ENCODE measurements at regions not wholly inside any gene's neighbourhood (a gene's known extent, or its start where the extent isn't known, plus 50 kb on each side); places are given as distances from the start of the nearest gene placed in this dataset.
A peak's percentile ranks its signal among the peaks of the same experiment; 100 is the strongest.

DNA sequence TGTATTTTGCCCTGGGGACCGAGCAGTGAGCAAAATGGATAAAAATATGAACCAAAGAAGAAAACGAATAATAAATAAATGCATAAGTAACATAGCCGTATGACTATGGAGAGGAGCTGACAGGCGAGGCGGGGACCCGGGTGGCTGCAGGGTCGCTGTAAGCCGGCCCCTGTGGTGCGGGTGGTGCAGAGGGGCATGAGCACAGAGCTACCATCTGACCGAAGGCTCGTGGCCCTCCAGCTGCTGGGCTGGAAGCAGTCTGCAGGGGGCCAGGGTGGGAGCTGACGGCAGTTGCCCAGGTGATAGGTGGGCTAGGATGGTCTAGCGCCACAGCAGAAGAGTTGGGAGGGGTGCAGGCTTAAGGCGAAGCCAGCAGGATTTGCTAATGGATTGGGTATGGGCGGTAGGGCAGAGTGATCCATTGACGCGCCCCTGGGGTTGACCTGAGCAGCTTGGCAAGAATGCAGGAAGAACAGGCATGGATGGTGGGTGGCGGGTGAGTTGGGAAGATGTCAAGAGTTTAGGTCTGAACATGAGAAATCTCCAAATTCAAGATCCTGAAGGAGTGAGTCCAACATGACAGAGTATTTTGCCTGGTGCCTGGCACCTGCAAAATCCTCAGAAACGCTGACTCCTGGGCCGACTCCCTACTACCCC is 228.0 kb downstream of the FOXL1 start:
- DNase-seq (ENCODE audit: low spot score), result no peak

DNA sequence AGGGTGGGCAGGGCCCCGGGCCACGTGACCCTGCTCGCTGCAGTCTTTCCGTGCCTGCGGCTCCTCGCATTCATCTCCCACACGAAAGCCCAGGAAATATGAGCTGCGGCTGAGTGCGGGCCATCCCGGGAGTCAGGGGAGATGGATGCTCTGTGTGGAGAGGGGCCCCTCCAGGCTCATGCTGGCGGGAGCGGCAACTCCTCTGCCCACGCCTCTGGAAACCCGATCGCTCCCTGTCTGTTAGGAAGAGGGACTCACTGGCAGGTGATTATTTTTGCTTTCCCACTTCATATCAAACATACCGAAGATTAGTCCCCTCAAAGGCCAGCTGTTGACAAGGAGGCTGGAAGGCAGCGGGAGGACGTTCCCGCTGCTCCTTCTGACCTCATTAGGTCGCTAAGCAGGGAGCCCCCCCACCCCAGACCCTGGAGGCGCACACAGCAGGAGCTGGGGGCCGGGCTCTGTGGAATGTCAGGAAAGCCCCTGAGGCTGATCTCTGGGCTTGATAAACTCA is 228.5 kb downstream of the FOXL1 start:
- DNase-seq (ENCODE audit: low spot score), result no peak

DNA sequence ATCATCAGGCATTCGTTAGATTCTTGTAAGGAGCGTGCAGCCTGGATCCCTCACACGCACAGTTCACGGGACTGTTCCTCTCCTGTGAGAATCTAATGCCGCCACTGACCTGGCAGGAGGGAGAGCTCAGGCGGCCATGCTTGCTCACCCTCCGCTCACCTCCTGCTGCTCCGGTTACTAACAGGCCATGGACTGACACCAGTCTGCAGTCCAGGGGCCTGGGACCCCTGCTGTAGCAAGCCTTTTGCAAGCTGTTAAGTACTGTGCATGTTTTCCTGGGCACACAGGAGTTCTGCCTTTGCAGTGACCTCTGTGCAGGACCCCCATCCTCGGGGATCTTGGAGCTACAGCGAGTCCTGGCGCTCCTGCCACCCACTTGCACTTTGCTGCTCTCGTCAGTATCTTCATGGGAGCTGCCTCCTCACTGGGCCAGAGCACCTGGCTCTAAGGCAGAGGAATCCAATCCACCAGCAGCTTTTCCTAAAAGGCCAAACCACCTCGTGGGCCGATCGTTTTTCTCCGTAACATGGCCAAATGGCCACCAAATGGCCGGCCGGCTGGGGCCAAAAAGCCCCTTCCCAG is 230.6 kb downstream of the FOXL1 start:
- DNase-seq (ENCODE audit: low spot score), result no peak

DNA sequence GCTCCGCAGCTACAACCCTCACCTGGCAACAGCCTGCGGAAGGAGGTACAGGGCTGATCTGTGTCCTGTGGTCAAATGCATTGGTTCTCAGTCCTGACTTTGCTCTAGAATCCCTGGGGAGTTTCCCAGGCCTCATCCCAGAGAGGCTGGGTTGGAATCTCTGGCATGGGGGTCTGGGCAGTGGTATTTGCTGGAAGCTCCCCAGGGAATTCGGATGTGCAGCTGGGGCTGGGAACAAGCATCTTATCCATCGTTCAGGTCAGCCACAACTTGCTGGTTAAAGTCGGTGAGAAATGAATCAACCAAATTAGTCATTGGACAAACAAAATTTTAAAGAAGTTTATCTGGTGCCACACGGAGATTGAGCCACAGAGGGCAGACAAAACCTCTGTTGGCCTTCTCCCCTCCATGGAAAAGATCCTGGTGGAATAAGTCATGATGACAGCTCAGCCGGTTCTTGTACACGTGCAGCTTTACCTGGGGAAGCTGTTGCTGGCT is 231.2 kb downstream of the FOXL1 start:
- peak; percentile 23 for DNase-seq (ENCODE audit: low spot score)

DNA sequence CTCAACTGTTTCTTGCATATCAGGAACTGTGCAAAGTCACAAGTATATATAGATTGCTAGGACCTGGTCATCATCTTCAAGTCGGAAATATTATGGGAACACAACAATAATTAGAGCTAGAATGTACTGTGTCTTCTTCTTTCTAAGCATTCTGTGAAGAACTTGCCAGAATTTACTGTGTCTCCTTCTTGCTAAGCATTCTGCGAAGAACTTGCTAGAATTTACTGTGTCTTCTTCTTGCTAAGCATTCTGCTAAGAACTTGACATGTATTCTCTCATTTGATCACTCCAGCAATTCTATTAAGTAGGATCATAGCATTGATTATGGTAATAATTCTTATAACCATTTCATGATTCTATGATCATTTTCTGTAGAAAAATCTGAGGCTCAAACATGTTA is 231.7 kb downstream of the FOXL1 start:
- no peak for DNase-seq (ENCODE audit: low spot score)

DNA sequence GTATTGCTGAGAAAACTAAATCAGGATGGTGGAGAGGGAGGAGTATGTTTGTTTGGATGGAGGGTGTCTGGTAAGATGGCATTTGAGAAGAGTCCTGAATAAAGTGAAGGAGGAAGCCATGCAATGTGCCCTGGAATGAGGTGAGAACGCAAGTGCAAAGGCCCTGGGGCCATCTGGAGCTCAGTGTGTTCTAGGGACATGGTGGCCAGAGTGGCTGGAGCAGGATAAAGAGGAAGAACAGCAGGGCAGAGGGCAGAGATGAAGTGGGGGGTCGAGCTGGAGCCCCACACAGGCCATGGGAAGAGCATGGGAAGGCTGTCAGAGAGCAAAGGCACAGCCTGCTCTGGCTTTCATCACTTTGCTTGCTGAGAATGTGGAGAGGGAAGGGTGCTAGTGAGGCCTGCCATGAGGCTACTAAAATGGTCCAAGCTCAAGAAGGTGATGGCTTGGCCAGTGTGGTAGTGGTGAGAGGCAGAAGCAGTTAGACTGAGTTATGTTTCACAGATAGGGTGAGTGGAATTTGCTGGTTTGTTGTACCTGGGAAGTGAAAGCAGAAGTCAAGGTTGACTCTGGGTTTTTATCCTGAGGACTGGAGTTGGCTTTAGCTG is 234.1 kb downstream of the FOXL1 start:
- no peak for DNase-seq (ENCODE audit: low spot score)

DNA sequence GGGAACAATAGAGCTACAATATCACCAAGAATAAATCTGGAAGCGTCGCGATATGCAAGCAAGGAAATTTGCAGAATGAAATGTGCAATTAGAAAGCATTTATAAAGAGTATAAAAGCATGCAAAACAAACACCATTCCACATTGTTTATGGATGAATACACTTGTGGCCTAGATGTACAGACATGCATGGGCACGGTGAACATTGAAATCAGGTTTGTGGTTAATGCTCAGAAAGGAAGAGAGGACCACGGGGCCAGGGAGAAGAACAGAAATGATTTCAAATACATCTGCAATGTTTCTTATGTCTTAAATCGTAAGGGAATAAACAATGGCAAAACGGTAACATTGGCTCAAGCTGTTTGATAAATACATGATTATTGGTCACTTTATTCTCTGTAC is 235.9 kb downstream of the FOXL1 start:
- no peak for DNase-seq (ENCODE audit: low spot score)

- DNase-seq (ENCODE audit: low spot score), result no peak
Measured at GRCh38 chr16:86816930-86817625, 238.7 kb downstream of the FOXL1 start.

DNA sequence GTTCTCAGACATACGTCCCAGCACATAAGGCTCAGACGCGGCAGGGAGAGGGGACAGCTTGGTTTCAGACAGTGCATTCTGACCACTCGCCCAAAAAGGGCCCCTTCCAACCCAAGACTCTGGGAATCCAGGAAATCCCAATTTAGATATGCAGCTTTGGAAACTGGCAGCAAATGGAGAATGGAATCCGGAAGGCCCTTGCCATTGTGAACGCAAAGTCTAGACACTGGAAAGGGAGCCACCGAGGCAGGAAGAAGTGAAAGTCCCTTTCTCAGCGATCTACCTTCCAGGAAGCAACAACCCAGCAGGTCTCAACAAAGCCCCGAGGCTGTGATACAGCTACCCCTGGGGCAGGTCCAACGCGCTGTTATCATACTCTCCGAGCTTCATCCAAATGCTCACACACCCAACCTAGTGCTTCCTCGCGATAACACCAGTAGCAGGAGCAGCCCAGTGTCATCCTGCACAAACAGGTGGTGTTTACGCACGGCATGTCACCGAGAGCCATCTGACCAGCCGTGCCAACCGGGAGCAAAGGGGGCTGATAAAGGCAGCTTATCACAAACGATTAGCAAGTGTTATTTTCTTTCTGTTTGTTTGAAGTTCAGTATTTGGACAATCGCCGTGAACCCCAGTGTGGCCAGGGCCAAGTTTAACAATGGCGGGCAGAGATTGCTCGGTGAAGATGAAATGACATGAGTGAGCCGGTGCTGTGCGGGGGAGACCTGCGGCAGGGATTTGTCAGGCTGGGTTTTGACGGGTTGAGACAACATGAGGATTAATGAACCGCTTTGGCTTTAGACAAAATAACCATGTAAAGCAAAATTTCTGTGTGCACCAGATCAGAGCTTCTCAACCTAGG is 240.6 kb downstream of the FOXL1 start:
- no peak for DNase-seq (ENCODE audit: low spot score)

DNA sequence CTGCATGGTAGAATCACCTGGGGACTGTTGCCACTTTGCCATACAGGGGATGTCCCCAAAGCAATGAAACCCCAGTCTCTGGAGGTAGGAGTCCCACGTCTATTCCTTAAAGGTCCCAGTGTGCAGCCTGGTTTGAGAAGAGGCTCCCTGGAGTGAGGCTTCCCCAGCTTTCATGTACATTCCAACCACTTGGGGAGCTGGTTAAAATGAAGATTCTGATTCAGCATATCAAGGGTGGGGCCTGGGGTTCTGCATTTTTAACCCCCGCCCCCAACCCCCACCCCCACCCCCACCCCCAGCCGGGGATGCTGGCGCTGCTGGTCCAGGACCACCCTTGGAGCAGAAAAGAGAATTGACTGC is 241.2 kb downstream of the FOXL1 start:
- no peak for DNase-seq (ENCODE audit: low spot score)

DNA sequence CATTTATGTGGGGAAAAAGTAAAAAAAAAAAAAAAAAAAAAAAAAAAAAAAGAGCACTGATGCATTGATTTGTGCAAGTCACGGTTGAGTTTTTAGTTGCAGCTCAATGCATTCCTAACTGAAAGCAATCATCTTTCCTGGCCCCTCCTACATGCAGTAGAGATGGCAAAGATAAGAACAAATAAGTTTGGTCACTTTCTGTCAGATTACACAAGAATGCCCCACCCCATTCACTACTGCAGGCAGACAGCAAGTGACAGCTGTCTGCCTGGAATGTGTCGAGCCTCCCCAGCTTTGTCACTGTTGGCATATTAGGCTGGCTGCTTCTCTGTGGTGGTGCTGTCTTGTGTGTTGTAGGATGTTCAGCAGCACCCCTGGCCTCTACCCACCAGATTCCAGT is 243.5 kb downstream of the FOXL1 start:
- no peak for DNase-seq (ENCODE audit: low spot score)

DNA sequence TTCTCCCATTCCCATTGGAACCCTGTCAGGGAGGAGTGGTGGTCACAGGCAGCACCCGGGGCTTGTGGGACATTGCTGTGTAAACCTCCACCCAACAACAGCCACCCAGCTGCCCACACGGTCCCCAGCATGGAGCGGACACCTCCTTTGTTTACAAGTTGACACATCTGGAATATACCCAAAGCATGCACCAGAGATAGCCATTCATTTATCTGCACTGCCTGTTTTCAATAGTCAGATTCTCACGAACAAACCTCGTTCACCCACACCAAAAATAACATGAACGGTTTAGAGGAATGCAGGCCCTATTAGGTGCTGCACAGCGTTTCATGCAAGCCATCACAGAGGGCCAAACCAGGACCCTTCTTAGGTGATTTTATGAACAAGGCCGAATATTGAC is 244.8 kb downstream of the FOXL1 start:
- DNase-seq (ENCODE audit: low spot score), result no peak

DNA sequence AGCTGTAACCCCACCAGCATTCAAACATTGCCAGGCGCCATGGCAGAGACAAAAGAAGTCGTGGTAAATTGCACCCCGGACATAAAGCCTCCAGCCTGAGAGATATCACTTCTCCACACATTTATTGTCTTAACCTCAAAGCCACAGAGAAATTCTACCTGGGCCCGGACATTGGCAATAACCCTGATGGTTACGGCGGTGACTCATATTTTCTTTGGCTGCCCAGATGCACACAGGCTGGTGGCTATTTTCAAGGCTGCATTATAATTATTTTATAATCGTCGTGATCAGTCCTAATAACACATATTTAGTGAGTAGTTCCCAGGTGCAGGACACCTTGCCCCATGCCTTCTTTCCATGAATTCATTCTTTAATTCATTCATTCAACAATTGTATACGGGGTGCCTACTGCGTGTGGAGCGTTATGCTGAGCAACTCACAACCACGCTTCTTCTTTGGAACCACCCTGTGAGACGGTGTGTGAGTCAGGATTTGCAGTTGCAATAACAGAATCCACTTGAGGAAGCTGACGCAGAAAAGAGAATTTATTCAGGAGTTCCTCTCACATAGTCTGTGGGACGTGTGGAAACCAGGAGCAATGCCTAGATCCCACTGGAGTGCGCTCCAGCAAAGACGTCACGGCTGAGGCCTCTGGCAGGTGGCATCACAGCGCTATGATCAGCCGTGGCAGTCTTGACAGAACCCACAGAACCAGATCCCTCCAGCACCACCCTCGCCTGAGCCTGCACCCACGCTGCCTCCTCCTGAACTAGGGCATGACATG is 245.7 kb downstream of the FOXL1 start:
- peak; percentile 8 for DNase-seq (ENCODE audit: low spot score)

DNA sequence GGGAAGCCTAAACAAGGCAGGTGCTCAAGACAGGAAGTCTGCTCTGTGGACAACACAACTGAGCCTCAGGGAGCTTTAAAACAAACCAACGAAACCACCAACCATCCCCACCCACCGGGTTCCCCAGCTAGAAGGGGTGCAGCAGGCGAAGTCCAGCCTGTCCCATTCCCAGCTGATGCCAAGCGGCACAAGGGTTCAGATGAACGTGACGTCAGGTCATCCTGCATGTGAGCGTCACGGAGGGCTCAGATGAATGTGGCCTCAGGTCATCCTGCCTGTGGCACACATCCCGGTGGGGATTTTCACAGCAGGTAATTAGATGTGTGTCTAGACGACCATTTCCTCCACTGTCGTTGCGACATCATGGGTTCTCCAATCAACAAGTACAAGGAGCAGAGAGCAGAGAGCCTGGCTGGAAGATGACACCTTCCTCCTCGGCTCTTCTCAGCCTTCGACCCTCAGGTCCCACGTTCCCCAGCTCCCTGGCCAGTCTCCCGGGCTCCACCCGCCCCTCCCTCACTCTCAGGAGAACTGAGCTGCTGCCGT is 246.5 kb downstream of the FOXL1 start:
- DNase-seq (ENCODE audit: low spot score), result no peak

DNA sequence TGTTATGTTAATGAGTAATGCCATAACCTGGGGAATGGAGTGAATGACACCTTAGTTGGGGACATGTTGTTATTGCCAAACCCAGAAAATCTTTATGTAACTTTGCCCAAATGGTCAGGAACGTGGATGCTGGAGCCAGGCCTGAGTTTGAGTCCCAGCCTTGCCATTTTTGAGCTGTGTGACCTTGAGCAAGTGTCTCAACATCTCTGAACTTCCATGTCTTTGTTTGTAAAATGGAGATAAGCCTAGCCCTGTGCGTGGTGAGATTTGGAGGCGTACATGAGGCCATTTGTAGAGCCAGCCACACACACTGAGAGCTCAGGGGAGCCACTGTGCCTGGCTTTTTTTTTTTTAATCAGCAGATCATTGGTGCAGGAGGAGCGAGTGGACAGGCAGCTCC is 247.3 kb downstream of the FOXL1 start:
- no peak for DNase-seq (ENCODE audit: low spot score)

- no peak for DNase-seq (ENCODE audit: low spot score)
Measured at GRCh38 chr16:86826941-86827340, 248.6 kb downstream of the FOXL1 start.

- DNase-seq (ENCODE audit: low spot score), result no peak
Measured at GRCh38 chr16:86827521-86827920, 249.2 kb downstream of the FOXL1 start.

- DNase-seq (ENCODE audit: low spot score), result no peak
Measured at GRCh38 chr16:86828202-86828601, 249.9 kb downstream of the FOXL1 start.

GRCh38 chr16:86828653-86829052 is 250.3 kb downstream of the FOXL1 start:
- DNase-seq (ENCODE audit: low spot score), result no peak

GRCh38 chr16:86831366-86831765 is 253.0 kb downstream of the FOXL1 start:
- no peak for DNase-seq (ENCODE audit: low spot score)

DNA sequence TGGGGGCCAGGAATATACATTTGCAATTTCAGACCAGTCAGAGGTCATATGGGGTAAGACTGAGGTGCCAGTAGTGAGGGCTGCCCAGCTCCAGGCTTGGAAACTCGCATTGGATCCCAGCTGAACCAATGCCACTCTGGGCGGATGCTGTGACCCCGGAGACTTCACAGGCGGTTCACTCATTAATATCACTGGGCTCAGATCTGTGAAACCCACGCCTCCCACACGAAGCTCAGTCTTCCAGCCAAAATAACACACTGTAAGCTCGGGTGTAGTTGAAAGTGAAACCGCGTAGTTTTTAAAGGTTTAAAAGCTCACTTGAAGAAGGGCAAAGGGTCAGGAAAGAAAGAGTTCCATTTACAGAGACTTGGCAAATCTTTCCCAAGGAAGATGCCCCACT is 254.8 kb downstream of the FOXL1 start:
- DNase-seq (ENCODE audit: low spot score), result no peak

All from RKO (cell line).